ENCODE measurements at regions not wholly inside any gene's neighbourhood (a gene's known extent, or its start where the extent isn't known, plus 50 kb on each side); places are given as distances from the start of the nearest gene placed in this dataset.
"Not testable (repeated sequence)": the region's sequence is repeated elsewhere in the genome, so short reads cannot be mapped to it uniquely, and the experiment has no call there.

- TF ChIP-seq CTCF (conservative IDR thresholded peaks at IDR 0.05); ZFX (IDR thresholded peaks at IDR 0.05): not testable (repeated sequence)
Observed at GRCh38 chr6:74474046-74474445, 731.8 kb downstream of the COL12A1 start.
